ENCODE measurements at regions not wholly inside any gene's neighbourhood (a gene's known extent, or its start where the extent isn't known, plus 50 kb on each side); places are given as distances from the start of the nearest gene placed in this dataset.

- ATAC-seq = peak in 1 of 2 donors; percentile 51
- no peaks in the 10 kb centered on the region for H3K27me3 ChIP-seq (ENCODE audit: control insufficient read depth, insufficient read depth)
- intact Hi-C loops (cut with DNase I) = no loop called here
- no peak for DNase-seq
- H3K4me1 ChIP-seq (ENCODE audit: control insufficient read depth, insufficient read depth, low read length) = peaks cover 2% of the 10 kb centered on the region
- H3K4me3 ChIP-seq (ENCODE audit: low read length) = no peak overlapping the region
- no peaks in the 10 kb centered on the region for H3K9me3 ChIP-seq (ENCODE audit: control insufficient read depth, low read length)
- no peak overlapping the region for H3K27ac ChIP-seq (ENCODE audit: low read length)
- WGBS = 89% methylated on average over 8 of the region's 8 CpGs
Measured at GRCh38 chr18:56380685-56381084, 257.7 kb downstream of the TXNL1 start.

GRCh38 chr18:56379256-56379655 lies 259.1 kb downstream of the TXNL1 start:
- no peak overlapping the region for H3K27ac ChIP-seq (ENCODE audit: low read length)
- intact Hi-C loops (cut with DNase I) = no loop called here

GRCh38 chr18:56377231-56377630 lies 261.2 kb downstream of the TXNL1 start:
- H3K4me1 ChIP-seq (ENCODE audit: control insufficient read depth, insufficient read depth, low read length) = peaks cover 2% of the 10 kb centered on the region
- WGBS = 67% methylated on average over 9 of the region's 9 CpGs
- no peaks in the 10 kb centered on the region for H3K27me3 ChIP-seq (ENCODE audit: control insufficient read depth, insufficient read depth)
- no peaks in the 10 kb centered on the region for H3K9me3 ChIP-seq (ENCODE audit: control insufficient read depth, low read length)
- H3K27ac ChIP-seq (ENCODE audit: low read length) = no peak overlapping the region
- DNase-seq (peak in 2 of 3 donors; percentile 40 to 44), ATAC-seq (no peak)
- intact Hi-C loops (cut with DNase I) = no loop called here
- no peak overlapping the region for H3K4me3 ChIP-seq (ENCODE audit: low read length)

More at GRCh38 chr18:56379256-56379655, 259.1 kb downstream of the TXNL1 start:
- DNase-seq = no peak
- Histone ChIP-seq H3K4me1 (ENCODE audit: control insufficient read depth, insufficient read depth, low read length) (peaks cover 2% of the 10 kb centered on the region), H3K27me3 (ENCODE audit: control insufficient read depth, insufficient read depth) (no peaks in the 10 kb centered on the region), H3K9me3 (ENCODE audit: control insufficient read depth, low read length) (no peaks in the 10 kb centered on the region), H3K4me3 (ENCODE audit: low read length) (no peak overlapping the region)
- 88% methylated on average over 6 of the region's 6 CpGs for WGBS
- no peak for ATAC-seq

GRCh38 chr18:56374007-56374655 lies 264.3 kb downstream of the TXNL1 start:
- ATAC-seq (no peak), DNase-seq (no peak)
- Histone ChIP-seq H3K27ac (ENCODE audit: low read length) (no peak overlapping the region), H3K9me3 (ENCODE audit: control insufficient read depth, low read length) (no peaks in the 10 kb centered on the region), H3K27me3 (ENCODE audit: control insufficient read depth, insufficient read depth) (no peaks in the 10 kb centered on the region), H3K4me1 (ENCODE audit: control insufficient read depth, insufficient read depth, low read length) (peaks cover 2% of the 10 kb centered on the region), H3K4me3 (ENCODE audit: low read length) (no peak overlapping the region)
- WGBS = 70% methylated on average over 3 of the region's 3 CpGs
- intact Hi-C loops (cut with DNase I) = no loop called here

GRCh38 chr18:56373601-56374000 lies 264.8 kb downstream of the TXNL1 start:
- intact Hi-C loops (cut with DNase I) = no loop called here
- no peak for ATAC-seq
- Histone ChIP-seq H3K4me3 (ENCODE audit: low read length) (no peak overlapping the region), H3K27ac (ENCODE audit: low read length) (no peak overlapping the region), H3K27me3 (ENCODE audit: control insufficient read depth, insufficient read depth) (no peaks in the 10 kb centered on the region), H3K9me3 (ENCODE audit: control insufficient read depth, low read length) (no peaks in the 10 kb centered on the region), H3K4me1 (ENCODE audit: control insufficient read depth, insufficient read depth, low read length) (no peaks in the 10 kb centered on the region)
- DNase-seq = no peak
- whole genome bisulfite sequencing = 72% methylated on average over 2 of the region's 2 CpGs

- WGBS = 96% methylated on average over 5 of the region's 5 CpGs
- ATAC-seq = no peak
- Histone ChIP-seq H3K27ac (ENCODE audit: low read length) (no peak overlapping the region), H3K4me3 (ENCODE audit: low read length) (no peak overlapping the region), H3K4me1 (ENCODE audit: control insufficient read depth, insufficient read depth, low read length) (no peaks in the 10 kb centered on the region), H3K27me3 (ENCODE audit: control insufficient read depth, insufficient read depth) (no peaks in the 10 kb centered on the region), H3K9me3 (ENCODE audit: control insufficient read depth, low read length) (no peaks in the 10 kb centered on the region)
- no peak for DNase-seq
- intact Hi-C loops (cut with DNase I) = no loop called here
Measured at GRCh38 chr18:56368066-56368465, 270.3 kb downstream of the TXNL1 start.

- DNase-seq (no peak), ATAC-seq (no peak)
- 89% methylated on average over 5 of the region's 5 CpGs for WGBS
- H3K4me3 ChIP-seq (ENCODE audit: low read length) = no peak overlapping the region
- intact Hi-C loops (cut with DNase I) = no loop called here
- H3K27me3 ChIP-seq (ENCODE audit: control insufficient read depth, insufficient read depth) = no peaks in the 10 kb centered on the region
- H3K4me1 ChIP-seq (ENCODE audit: control insufficient read depth, insufficient read depth, low read length) = no peaks in the 10 kb centered on the region
- no peak overlapping the region for H3K27ac ChIP-seq (ENCODE audit: low read length)
- H3K9me3 ChIP-seq (ENCODE audit: control insufficient read depth, low read length) = peaks cover 2% of the 10 kb centered on the region
Measured at GRCh38 chr18:56358608-56359280, 279.6 kb downstream of the TXNL1 start.

- intact Hi-C loops (cut with DNase I) = no loop called here
- ATAC-seq (no peak), DNase-seq (no peak)
- no peak overlapping the region for H3K4me3 ChIP-seq (ENCODE audit: low read length)
- no peaks in the 10 kb centered on the region for H3K27me3 ChIP-seq (ENCODE audit: control insufficient read depth, insufficient read depth)
- H3K27ac ChIP-seq (ENCODE audit: low read length) = no peak overlapping the region
- WGBS = 97% methylated on average over 2 of the region's 2 CpGs
- no peaks in the 10 kb centered on the region for H3K9me3 ChIP-seq (ENCODE audit: control insufficient read depth, low read length)
- no peaks in the 10 kb centered on the region for H3K4me1 ChIP-seq (ENCODE audit: control insufficient read depth, insufficient read depth, low read length)
Measured at GRCh38 chr18:56353663-56354260, 284.6 kb downstream of the TXNL1 start.

- DNase-seq (no peak), ATAC-seq (no peak)
- Histone ChIP-seq H3K4me3 (ENCODE audit: low read length) (no peak overlapping the region), H3K27ac (ENCODE audit: low read length) (no peak overlapping the region), H3K4me1 (ENCODE audit: control insufficient read depth, insufficient read depth, low read length) (no peaks in the 10 kb centered on the region), H3K27me3 (ENCODE audit: control insufficient read depth, insufficient read depth) (no peaks in the 10 kb centered on the region), H3K9me3 (ENCODE audit: control insufficient read depth, low read length) (no peaks in the 10 kb centered on the region)
- WGBS = 71% methylated on average over 6 of the region's 6 CpGs
- intact Hi-C loops (cut with DNase I) = no loop called here
Measured at GRCh38 chr18:56351911-56352500, 286.4 kb downstream of the TXNL1 start.

GRCh38 chr18:56337507-56337906 lies 300.9 kb downstream of the TXNL1 start:
- Histone ChIP-seq H3K4me1 (ENCODE audit: control insufficient read depth, insufficient read depth, low read length) (no peaks in the 10 kb centered on the region), H3K27me3 (ENCODE audit: control insufficient read depth, insufficient read depth) (no peaks in the 10 kb centered on the region), H3K27ac (ENCODE audit: low read length) (no peak overlapping the region), H3K4me3 (ENCODE audit: low read length) (no peak overlapping the region), H3K9me3 (ENCODE audit: control insufficient read depth, low read length) (no peaks in the 10 kb centered on the region)
- intact Hi-C loops (cut with DNase I) = no loop called here
- DNase-seq (no peak), ATAC-seq (no peak)
- 83% methylated on average over 4 of the region's 4 CpGs for WGBS

GRCh38 chr18:56333839-56334238 lies 304.6 kb downstream of the TXNL1 start:
- H3K4me1 ChIP-seq (ENCODE audit: control insufficient read depth, insufficient read depth, low read length) = no peaks in the 10 kb centered on the region
- intact Hi-C loops (cut with DNase I) = no loop called here
- 83% methylated on average over 2 of the region's 2 CpGs for WGBS
- H3K27ac ChIP-seq (ENCODE audit: low read length) = no peak overlapping the region
- no peaks in the 10 kb centered on the region for H3K27me3 ChIP-seq (ENCODE audit: control insufficient read depth, insufficient read depth)
- ATAC-seq = no peak
- no peak overlapping the region for H3K4me3 ChIP-seq (ENCODE audit: low read length)
- no peak for DNase-seq
- no peaks in the 10 kb centered on the region for H3K9me3 ChIP-seq (ENCODE audit: control insufficient read depth, low read length)
